ENCODE measurements at regions not wholly inside any gene's neighbourhood (a gene's known extent, or its start where the extent isn't known, plus 50 kb on each side); places are given as distances from the start of the nearest gene placed in this dataset.

DNA sequence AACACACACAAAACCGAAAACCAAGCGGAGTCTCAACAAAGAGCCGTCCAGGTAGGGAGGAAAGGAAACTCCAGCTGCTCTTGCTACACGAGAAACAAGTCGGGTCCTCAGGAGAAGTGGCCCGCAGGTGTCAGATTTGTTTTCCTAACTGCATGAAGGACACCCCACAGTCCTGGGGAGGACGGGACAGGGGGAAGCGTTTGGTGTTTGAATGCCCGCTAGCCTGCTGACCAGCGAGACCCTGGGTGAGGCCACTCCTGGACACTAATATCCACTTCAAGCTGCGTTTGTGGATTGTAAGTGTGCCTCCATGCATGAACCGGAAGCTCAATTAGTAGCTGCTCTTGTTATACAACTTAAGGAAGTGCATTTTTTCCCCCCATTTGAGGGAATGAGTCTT lies 299.5 kb downstream of the MAF start:
- ATAC-seq (ENCODE audit: low FRiP score) = no peak

DNA sequence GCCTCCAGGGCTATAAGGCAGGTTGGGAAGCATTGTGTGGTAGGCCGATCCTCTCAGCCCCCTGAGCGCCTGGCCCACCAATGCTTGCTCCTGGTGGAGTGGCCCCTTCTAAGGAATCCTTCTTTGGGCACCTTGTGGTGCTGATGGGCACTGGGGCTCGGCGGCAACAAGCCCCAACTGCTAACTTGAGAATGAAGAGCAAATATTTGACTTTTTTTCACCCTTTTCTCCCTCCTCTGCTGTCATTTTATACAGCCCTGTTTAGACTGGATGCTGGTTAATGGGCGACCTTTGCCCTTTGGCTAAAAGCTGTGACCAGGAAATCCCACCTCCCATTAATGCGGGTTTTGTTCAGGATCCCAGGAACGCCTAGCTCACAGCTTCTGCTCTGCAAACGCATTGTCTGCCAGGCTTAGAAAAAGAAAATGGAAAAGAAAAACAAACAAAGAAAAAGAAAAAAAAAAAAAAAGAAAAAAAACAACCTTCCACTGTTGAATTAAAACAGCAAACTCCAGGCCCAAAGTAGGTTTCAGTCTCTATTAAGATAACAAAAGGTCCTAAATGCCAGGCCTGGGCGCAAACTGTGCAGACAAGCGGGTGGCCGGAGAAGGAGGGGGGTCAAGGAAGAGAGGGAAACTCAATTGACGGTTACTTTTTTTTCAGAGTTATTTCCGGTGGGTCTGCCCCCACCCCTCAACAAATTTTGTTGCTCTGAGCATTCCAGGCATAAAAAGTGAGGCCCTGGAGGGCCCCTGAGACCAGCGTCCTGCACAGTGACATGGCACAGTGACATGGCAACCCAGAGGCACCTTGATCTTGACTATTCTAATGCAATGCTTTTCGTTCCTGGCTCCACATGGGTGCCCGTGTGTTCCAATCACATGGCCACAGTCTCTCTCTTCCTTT lies 301.4 kb downstream of the MAF start:
- 52 to 57% methylated on average over 16 of the region's 16 CpGs for WGBS, 2 donors
- no peak overlapping the region for H3K4me3 ChIP-seq (ENCODE audit: low read length in 2 of 2)
- no peak for ATAC-seq (ENCODE audit: low FRiP score)
- no peaks in the 10 kb centered on the region for H3K27me3 ChIP-seq (ENCODE audit: control insufficient read depth in 1 of 2, insufficient read depth in 2 of 2, low read length in 1 of 2)
- no peak for DNase-seq
- no peaks in the 10 kb centered on the region for H3K4me1 ChIP-seq (ENCODE audit: control insufficient read depth in 1 of 2, insufficient read depth in 2 of 2, low read length in 2 of 2)
- no peaks in the 10 kb centered on the region for H3K9me3 ChIP-seq (ENCODE audit: control insufficient read depth, low read length)
- intact Hi-C loops (cut with DNase I) = no loop called here
- H3K36me3 ChIP-seq (ENCODE audit: control insufficient read depth in 1 of 2, insufficient read depth in 2 of 2, low read length in 1 of 2) = no peaks in the 10 kb centered on the region
- no peak overlapping the region for H3K27ac ChIP-seq (ENCODE audit: low read depth in 1 of 2, low read length in 2 of 2)

More for the DNA sequence above, 299.5 kb downstream of the MAF start:
- Histone ChIP-seq H3K9me3 (ENCODE audit: control insufficient read depth, low read length) (no peaks in the 10 kb centered on the region), H3K4me3 (ENCODE audit: low read length in 2 of 2) (no peak overlapping the region), H3K27ac (ENCODE audit: low read depth in 1 of 2, low read length in 2 of 2) (no peak overlapping the region), H3K36me3 (ENCODE audit: control insufficient read depth in 1 of 2, insufficient read depth in 2 of 2, low read length in 1 of 2) (no peaks in the 10 kb centered on the region), H3K4me1 (ENCODE audit: control insufficient read depth in 1 of 2, insufficient read depth in 2 of 2, low read length in 2 of 2) (no peaks in the 10 kb centered on the region), H3K27me3 (ENCODE audit: control insufficient read depth in 1 of 2, insufficient read depth in 2 of 2, low read length in 1 of 2) (no peaks in the 10 kb centered on the region)
- intact Hi-C loops (cut with DNase I) = no loop called here
- WGBS, 2 donors = 78 to 81% methylated on average over 12 of the region's 12 CpGs
- DNase-seq = no peak

DNA sequence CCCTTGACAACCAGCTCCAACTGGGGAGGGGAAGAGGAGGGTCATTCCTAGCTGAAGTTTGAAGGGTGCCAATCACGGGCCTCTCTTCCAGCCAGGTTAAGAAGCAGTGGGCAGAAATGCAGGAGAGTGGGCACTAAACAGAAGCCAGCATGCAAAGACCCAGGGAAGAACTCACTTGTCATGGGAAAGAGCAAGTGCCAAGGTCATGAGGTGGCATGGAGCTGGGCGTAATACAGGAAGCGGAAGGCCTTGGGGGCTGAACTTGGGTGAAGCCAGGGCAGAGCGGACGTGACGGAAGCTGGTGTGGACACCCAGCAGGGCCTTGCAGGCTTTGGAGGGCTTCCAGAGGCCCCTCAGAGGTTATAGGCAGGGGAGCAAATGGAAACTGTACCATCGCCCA lies 302.1 kb downstream of the MAF start:
- DNase-seq (no peak), ATAC-seq (ENCODE audit: low FRiP score) (no peak)
- Histone ChIP-seq H3K27ac (ENCODE audit: low read depth in 1 of 2, low read length in 2 of 2) (no peak overlapping the region), H3K27me3 (ENCODE audit: control insufficient read depth in 1 of 2, insufficient read depth in 2 of 2, low read length in 1 of 2) (no peaks in the 10 kb centered on the region), H3K4me3 (ENCODE audit: low read length in 2 of 2) (no peak overlapping the region), H3K36me3 (ENCODE audit: control insufficient read depth in 1 of 2, insufficient read depth in 2 of 2, low read length in 1 of 2) (no peaks in the 10 kb centered on the region), H3K9me3 (ENCODE audit: control insufficient read depth, low read length) (no peaks in the 10 kb centered on the region), H3K4me1 (ENCODE audit: control insufficient read depth in 1 of 2, insufficient read depth in 2 of 2, low read length in 2 of 2) (no peaks in the 10 kb centered on the region)
- 93 to 98% methylated on average over 7 of the region's 7 CpGs for WGBS, 2 donors
- intact Hi-C loops (cut with DNase I) = no loop called here

DNA sequence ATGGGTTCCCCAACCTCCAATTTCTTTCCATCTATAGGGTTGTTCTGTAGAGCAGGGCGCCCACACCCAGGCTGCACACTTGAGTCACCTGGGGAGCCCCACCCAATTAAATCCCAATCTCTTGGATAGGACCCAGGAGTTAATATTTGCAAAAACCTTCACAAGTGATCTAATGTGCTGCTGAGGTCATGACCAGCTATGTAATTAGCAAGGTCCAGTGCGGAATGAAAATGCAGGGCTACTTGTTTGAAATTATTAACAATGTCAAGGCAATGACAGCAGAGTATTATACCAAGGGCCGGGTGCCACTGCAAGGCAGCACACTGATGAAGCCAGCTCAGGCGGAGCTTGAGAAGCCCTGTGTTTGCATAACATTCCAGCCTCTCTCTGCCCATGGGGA lies 302.7 kb downstream of the MAF start:
- intact Hi-C loops (cut with DNase I) = no loop called here
- H3K4me1 ChIP-seq (ENCODE audit: control insufficient read depth in 1 of 2, insufficient read depth in 2 of 2, low read length in 2 of 2) = no peaks in the 10 kb centered on the region
- H3K36me3 ChIP-seq (ENCODE audit: control insufficient read depth in 1 of 2, insufficient read depth in 2 of 2, low read length in 1 of 2) = no peaks in the 10 kb centered on the region
- no peak for ATAC-seq (ENCODE audit: low FRiP score)
- H3K4me3 ChIP-seq (ENCODE audit: low read length in 2 of 2) = no peak overlapping the region
- H3K27ac ChIP-seq (ENCODE audit: low read depth in 1 of 2, low read length in 2 of 2) = no peak overlapping the region
- DNase-seq = no peak
- no peaks in the 10 kb centered on the region for H3K9me3 ChIP-seq (ENCODE audit: control insufficient read depth, low read length)
- WGBS, 2 donors = 86 to 89% methylated on average over 4 of the region's 4 CpGs
- H3K27me3 ChIP-seq (ENCODE audit: control insufficient read depth in 1 of 2, insufficient read depth in 2 of 2, low read length in 1 of 2) = no peaks in the 10 kb centered on the region

DNA sequence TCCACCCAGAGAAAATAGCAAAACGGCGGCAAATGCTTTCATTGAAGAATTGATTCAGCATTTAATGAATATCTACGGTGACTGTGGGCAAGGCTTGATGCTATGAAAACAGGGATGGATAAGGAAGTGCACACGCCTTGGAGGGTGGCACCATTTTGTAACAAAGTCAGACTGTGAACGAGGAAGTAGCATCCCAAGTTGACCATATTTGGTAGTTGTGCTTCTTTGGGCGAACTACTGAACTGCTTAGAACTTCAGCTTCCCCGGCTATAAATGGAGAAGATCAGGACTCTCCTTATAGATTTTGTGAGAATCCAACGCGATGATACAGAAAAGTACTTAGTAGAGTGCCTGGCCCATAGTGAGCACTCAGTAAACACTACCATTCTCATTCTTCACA lies 303.2 kb downstream of the MAF start:
- Histone ChIP-seq H3K27ac (ENCODE audit: low read depth in 1 of 2, low read length in 2 of 2) (no peak overlapping the region), H3K36me3 (ENCODE audit: control insufficient read depth in 1 of 2, insufficient read depth in 2 of 2, low read length in 1 of 2) (no peaks in the 10 kb centered on the region), H3K4me1 (ENCODE audit: control insufficient read depth in 1 of 2, insufficient read depth in 2 of 2, low read length in 2 of 2) (no peaks in the 10 kb centered on the region), H3K9me3 (ENCODE audit: control insufficient read depth, low read length) (no peaks in the 10 kb centered on the region), H3K4me3 (ENCODE audit: low read length in 2 of 2) (no peak overlapping the region), H3K27me3 (ENCODE audit: control insufficient read depth in 1 of 2, insufficient read depth in 2 of 2, low read length in 1 of 2) (no peaks in the 10 kb centered on the region)
- no peak for DNase-seq
- ATAC-seq (ENCODE audit: low FRiP score) = no peak
- WGBS, 2 donors = 87 to 93% methylated on average over 9 of the region's 9 CpGs
- intact Hi-C loops (cut with DNase I) = no loop called here

DNA sequence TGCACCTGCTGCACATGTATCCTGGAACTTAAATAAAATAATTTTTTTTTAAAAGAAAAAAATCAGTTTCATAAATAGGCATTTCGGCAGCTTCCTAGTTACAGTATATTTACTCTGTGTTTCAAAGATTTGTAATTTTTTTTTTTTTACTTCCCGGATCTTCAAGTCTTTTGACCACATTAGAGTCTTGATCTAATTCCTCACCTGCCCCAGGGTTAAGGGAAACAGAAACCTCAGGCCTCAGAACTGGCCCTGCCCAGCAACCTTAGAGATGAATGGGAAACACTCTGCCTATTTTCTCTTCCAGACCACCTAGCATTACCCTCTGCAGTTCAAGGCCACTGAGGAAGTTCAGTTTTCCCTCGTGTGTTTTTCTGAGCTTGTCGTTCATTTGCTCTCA lies 304.0 kb downstream of the MAF start:
- Histone ChIP-seq H3K4me3 (ENCODE audit: low read length in 2 of 2) (no peak overlapping the region), H3K27ac (ENCODE audit: low read depth in 1 of 2, low read length in 2 of 2) (no peak overlapping the region), H3K27me3 (ENCODE audit: control insufficient read depth in 1 of 2, insufficient read depth in 2 of 2, low read length in 1 of 2) (no peaks in the 10 kb centered on the region), H3K36me3 (ENCODE audit: control insufficient read depth in 1 of 2, insufficient read depth in 2 of 2, low read length in 1 of 2) (no peaks in the 10 kb centered on the region), H3K9me3 (ENCODE audit: control insufficient read depth, low read length) (no peaks in the 10 kb centered on the region), H3K4me1 (ENCODE audit: control insufficient read depth in 1 of 2, insufficient read depth in 2 of 2, low read length in 2 of 2) (no peaks in the 10 kb centered on the region)
- no peak for DNase-seq
- ATAC-seq (ENCODE audit: low FRiP score) = no peak
- intact Hi-C loops (cut with DNase I) = no loop called here
- WGBS, 2 donors = 89 to 93% methylated on average over 4 of the region's 4 CpGs

DNA sequence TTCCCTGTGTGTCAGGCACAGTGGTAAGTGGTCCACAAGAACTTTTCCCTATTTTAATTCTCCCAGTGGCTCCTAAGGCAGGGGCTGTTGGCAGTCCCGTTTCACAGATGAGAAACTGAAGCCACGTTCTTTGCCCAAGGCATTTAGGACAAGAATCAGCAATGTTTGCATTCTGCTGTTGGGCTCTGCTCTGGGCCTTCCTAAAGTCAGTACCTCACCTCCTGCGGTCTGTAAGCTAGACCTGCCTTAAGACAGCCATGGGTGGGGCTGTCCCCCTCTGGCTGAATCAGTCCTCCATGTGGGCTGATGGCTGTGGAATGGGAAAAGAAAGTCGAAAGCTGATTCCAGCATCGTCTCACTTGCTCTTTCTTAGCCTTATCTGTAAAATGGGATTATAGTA lies 304.8 kb downstream of the MAF start:
- Histone ChIP-seq H3K4me1 (ENCODE audit: control insufficient read depth in 1 of 2, insufficient read depth in 2 of 2, low read length in 2 of 2) (no peaks in the 10 kb centered on the region), H3K9me3 (ENCODE audit: control insufficient read depth, low read length) (peaks cover 1% of the 10 kb centered on the region), H3K27ac (ENCODE audit: low read depth in 1 of 2, low read length in 2 of 2) (no peak overlapping the region), H3K4me3 (ENCODE audit: low read length in 2 of 2) (no peak overlapping the region), H3K36me3 (ENCODE audit: control insufficient read depth in 1 of 2, insufficient read depth in 2 of 2, low read length in 1 of 2) (no peaks in the 10 kb centered on the region), H3K27me3 (ENCODE audit: control insufficient read depth in 1 of 2, insufficient read depth in 2 of 2, low read length in 1 of 2) (no peaks in the 10 kb centered on the region)
- ATAC-seq (ENCODE audit: low FRiP score) (no peak), DNase-seq (no peak)
- 88 to 91% methylated on average over 5 of the region's 5 CpGs for WGBS, 2 donors
- intact Hi-C loops (cut with DNase I) = no loop called here

DNA sequence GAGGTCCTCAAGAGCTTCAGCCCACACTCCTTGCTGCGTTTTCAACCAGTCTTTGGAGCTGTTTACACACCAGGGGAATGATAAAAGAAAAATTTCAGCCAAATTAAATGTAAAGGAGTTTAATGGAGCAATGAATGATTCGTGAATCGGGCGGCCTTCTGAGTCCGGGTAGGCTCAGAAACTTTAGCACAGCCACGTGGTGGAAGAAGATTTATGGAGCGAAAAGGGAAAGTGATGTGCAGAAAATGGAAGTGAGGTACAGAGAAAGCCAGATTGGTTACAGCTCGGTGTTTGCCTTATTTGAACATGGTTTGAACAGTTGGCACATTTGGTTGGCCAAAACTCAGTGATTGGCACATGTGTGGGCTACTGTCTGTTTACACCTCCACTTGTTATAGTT lies 305.4 kb downstream of the MAF start:
- DNase-seq (no peak), ATAC-seq (ENCODE audit: low FRiP score) (no peak)
- 64 to 69% methylated on average over 8 of the region's 8 CpGs for WGBS, 2 donors
- no peaks in the 10 kb centered on the region for H3K4me1 ChIP-seq (ENCODE audit: control insufficient read depth in 1 of 2, insufficient read depth in 2 of 2, low read length in 2 of 2)
- intact Hi-C loops (cut with DNase I) = no loop called here
- no peaks in the 10 kb centered on the region for H3K27me3 ChIP-seq (ENCODE audit: control insufficient read depth in 1 of 2, insufficient read depth in 2 of 2, low read length in 1 of 2)
- no peak overlapping the region for H3K27ac ChIP-seq (ENCODE audit: low read depth in 1 of 2, low read length in 2 of 2)
- no peaks in the 10 kb centered on the region for H3K36me3 ChIP-seq (ENCODE audit: control insufficient read depth in 1 of 2, insufficient read depth in 2 of 2, low read length in 1 of 2)
- peaks cover 1% of the 10 kb centered on the region for H3K9me3 ChIP-seq (ENCODE audit: control insufficient read depth, low read length)
- H3K4me3 ChIP-seq (ENCODE audit: low read length in 2 of 2) = no peak overlapping the region

DNA sequence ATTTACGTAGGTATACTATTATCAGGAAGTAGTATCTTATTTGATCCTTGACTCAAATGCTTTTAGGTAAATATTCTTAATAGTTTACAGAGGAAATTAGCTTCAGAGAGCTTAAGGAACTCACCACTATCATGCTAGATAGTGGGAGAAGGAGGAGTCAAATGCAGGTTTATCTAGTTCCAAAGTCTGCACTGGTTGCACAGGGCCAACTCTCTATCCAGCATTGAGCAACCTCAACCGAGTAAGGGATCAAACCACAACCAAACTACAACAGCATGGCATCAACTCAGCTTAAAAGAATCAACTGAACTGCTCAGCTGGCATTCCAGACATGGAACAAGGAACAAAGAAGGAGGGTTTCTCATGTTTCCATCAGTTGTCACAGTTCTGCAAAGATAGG lies 306.0 kb downstream of the MAF start:
- H3K4me3 ChIP-seq (ENCODE audit: low read length in 2 of 2) = no peak overlapping the region
- no peaks in the 10 kb centered on the region for H3K36me3 ChIP-seq (ENCODE audit: control insufficient read depth in 1 of 2, insufficient read depth in 2 of 2, low read length in 1 of 2)
- 91 to 93% methylated on average over 2 of the region's 2 CpGs for WGBS, 2 donors
- intact Hi-C loops (cut with DNase I) = no loop called here
- peaks cover 1% of the 10 kb centered on the region for H3K9me3 ChIP-seq (ENCODE audit: control insufficient read depth, low read length)
- H3K27ac ChIP-seq (ENCODE audit: low read depth in 1 of 2, low read length in 2 of 2) = no peak overlapping the region
- ATAC-seq (ENCODE audit: low FRiP score) (no peak), DNase-seq (no peak)
- H3K4me1 ChIP-seq (ENCODE audit: control insufficient read depth in 1 of 2, insufficient read depth in 2 of 2, low read length in 2 of 2) = no peaks in the 10 kb centered on the region
- H3K27me3 ChIP-seq (ENCODE audit: control insufficient read depth in 1 of 2, insufficient read depth in 2 of 2, low read length in 1 of 2) = no peaks in the 10 kb centered on the region

Data from aorta (tissue), 5 donors.